Bone marrow (tissue), 2 donors: ENCODE measurements at regions not wholly inside any gene's neighbourhood (a gene's known extent, or its start where the extent isn't known, plus 50 kb on each side); places are given as distances from the start of the nearest gene placed in this dataset.

Experiments
- DNase-seq, 2 donors: peaks; one replicate each; lab custom pipeline; 2025; lab: John Stamatoyannopoulos, UW

DNA sequence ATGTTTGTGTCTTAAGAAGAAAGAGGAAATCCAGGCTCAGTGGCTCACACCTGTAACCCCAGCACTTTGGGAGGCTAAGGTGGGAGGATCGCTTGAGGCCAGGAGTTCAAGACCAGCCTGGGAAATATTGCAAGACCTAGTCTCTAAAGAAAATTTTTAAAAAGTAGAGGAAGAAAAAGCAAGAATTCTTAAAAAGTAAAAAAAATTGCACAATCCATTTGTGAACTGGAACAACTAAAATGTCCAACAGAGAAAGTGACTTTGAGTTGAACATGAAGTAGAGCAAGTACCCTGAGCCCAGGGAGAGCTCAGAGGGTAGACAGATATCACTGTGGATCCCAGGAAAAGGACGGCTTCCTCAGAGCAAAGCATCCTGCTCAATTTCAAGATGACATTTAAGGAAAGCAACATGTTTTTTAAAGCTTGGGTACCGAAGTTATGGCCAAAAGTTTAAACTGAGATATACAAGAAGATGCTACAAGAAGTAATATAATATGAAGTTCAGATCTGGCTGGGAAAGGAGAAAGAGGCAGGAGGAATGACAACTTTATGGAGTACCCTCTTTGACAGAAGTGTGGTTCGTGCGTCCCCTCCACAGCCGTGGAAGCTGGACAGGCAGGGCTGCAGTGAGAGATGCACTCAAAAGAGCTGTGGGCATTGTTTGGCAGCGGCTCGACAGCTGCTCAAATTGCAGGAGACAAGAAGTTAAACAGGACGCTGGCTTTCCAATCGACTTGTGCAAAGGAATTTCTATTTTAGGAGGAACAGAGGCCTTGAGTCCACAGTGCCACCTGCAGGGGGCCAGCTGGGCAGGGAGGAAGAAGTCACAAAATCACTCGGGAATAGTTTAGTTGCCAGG, 201.3 kb downstream of the JCAD start:
- DNase-seq: peak in 1 of 2 donors; percentile 66

DNA sequence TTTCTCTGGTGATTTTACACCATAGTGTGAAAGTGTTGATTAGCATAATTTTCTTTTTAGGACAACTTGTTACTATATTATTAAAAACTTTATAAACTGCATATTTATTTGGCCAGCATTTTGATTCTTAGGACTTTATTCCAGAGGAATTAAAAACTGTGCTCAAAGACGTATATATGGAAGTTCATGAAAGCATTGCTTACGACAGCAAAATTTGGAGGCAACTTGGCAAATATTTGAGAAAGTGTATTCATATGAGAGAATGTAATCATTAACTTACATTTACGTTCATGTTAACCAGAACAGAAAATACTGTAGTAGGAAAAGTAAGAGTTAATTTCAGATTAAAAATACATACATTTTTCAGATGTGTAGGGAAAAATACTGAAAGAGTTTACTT, 203.1 kb downstream of the JCAD start:
- no peak for DNase-seq

DNA sequence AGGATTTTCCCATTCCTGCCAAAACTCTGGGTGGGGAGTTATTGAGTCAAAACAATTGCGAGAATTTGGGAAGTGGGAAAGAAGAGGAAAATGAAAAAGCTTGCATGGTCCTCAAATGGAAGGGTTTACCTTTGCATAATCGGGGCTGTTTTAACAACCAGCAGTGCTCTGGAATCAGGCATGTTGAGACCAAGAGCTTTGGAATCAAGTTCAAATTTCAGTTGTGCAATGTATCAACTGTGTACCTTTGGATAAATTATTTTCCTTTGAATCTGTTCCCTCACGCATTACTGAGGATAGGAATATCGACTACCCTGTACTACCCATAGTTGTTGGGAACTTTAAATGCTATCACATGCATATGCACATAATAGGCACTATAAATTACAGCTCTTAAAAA, 205.5 kb downstream of the JCAD start:
- no peak for DNase-seq

DNA sequence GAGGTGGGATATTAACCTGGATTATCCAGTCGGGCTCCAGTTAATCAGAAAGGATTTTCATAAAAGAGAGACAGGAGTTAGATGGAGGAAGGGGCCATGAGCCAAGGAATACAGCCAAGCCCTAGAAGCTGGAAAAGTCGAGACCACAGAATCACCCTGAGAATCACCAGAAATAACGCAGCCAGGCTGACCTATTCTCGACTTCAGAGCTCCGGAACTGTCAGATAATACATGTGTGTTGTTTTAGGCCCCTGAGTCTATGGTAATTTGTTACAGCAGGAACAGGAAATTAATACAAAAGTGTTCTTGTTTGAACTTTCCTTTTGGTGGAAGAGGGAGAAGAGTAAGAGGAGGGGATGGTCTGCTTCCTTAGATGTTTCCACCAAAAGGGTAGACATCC, 208.1 kb downstream of the JCAD start:
- no peak for DNase-seq

DNA sequence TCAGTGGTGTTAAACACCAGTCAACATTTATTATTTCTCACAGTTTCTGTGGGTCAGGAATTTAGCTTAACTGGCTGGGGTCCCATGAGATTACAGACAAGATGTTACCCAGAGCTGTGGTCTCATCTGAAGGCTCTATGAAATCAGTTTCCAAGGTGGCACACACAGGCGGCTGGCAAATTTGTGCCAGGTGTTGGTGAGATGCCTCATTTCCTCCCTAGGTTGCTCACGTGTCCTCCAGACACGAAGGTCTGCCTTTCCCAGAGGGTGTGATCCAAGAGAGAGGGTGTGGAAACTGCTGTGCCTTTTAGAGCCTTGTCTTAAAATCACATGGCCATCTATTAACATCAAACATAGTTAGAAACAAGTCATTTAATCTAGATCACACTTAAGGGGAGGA, 209.0 kb downstream of the JCAD start:
- DNase-seq: no peak

DNA sequence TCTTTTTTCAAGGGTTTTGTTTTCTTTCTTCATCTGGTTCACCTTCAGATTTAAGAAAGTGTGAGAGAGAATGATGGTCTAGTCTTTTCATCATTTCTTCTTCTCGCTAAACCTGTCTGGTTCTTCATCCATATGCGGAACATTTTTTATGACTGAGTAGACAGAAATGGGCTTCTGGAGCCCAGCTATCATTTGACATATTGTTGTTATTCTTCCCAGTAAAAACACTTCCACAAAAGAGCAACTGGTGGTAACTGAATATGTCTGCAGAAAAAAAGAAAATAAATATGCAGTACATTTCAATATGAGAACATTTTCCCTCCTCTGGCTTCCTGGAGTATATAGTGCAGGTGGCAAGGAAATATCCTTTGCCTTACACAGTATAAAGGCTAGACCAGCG, 209.5 kb downstream of the JCAD start:
- no peak for DNase-seq

DNA sequence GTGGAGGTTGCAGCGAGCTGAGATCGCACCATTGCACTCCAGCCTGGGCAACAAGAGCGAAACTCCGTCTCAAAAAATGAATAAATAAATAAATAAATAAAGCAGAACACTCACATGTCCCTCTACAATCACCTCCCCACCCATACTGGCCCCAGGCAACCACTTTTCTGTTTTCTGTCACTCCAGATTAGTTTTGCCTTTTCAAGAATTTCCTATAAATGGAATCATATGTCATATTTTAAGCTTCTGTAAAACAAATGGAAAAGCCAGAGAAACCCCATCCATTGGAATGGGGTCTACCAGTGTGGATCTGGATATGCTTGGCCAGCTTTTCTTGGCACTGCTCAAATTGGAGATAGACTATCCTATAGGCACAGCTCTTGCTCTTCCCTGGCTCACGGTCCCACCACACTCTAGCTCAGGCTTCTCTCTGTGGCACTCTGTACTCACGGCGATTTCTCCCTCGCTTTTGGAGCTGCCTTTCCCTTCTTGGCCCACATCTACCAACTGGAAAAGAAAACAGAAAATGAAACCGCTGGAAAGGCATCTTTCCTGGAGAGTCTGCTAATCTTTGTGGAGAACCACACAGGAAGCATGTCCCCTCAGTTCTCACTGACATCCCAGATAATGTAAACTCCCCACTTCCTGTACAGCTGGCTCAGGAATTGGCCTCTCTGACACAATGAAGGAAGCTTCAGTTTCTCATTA, 210.1 kb downstream of the JCAD start:
- peak in 1 of 2 donors; percentile 87 for DNase-seq

DNA sequence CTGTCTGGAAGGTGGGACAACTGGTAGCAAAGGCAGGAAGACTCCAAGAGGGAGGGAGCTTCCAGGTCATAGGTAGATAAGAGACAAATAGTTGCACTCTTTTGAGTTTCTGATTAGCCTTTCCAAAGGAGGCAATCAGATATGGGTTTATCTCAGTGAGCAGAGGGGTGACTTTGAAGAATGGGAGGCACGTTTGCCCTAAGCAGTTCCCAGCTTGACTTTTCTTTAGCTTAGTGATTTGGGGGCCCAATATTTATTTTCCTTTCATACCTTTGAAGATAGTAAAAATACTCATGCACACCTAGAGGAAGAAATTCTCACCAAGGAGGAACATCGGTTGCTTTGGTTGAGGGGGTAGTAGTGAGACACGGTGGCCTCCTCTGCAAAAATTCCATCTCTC, 212.1 kb upstream of the SVIL start:
- DNase-seq: no peak

DNA sequence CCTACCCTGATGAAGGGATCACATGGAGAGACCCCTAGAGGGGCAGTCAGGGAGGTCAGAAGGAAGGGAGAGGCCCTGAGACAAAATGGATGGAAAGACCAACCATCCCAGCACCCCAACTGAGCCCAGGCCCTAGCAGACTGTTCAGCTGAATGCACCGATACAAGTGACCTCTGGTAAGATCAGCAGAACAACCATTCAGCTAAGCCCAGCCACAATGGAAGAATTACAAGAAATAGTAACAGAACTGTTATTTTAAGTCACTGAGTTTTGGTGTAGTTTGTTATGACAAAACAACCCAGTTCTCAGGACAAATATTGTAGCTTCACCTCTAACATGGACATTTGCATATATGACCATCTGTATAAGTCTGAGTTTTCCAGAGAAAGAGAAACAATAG, 210.4 kb upstream of the SVIL start:
- no peak for DNase-seq

DNA sequence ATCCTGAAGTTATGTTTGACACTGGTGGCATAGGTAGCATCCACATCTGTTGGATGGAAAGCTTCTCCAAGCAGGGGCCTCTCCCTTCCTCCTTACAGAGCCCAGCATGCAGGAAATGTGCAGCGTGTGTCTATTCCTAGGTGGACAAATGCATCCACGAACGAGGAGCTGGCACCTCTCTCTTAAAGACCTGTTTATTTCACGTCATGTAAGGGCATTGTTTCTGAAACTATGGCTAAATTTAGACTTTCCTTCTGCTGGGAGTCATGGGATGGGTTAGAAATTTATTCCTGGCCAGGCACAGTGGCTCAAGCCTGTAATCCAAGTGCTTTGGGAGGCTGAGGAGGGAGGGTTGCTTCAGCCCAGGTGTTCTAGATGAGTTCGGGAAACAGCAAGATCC, 208.4 kb upstream of the SVIL start:
- no peak for DNase-seq

DNA sequence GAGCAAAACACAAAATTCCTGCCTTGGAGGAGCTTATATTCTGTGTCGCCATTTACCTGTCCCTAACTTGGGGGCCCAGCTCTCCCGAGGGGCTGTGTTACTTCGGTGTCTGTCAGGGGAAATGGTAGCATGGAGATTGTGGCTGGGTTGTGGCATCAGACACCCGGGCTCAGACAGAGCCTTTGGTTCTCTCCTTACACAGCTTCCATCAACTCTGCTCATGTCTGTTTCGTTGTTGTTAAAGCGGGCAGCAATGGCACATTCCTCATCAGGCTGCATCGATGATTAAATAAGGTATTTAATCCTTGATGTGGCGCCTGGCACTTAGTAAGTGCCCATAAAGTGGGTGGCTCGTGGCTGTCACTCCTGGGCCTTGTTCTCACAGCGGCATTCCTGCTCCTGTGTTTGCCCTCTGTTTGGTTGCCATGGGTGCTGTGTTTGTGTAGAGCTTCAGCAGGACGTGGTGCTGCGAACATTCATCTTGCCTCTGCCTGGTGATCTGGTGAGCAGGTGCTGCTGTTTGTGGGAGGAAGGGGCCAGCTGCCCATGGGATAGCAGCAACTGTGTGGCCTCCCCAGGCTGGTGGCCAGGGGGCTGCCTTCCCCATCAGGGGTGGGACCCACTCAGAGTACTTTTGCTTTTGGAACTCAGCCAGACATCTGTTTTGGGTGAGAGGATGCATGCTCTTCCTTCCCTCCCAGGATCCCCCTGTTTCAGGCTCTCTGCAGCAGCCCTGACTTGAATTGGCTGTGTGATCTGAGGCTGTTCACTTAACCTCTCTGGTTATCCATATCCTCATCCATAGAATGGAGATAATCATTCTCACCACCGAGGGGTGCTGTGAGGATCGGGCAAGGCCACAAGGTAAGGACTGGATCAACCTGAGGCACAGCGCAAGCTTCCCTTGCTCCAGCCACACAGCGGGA, 207.2 kb upstream of the SVIL start:
- peak in 1 of 2 donors; percentile 68 for DNase-seq

DNA sequence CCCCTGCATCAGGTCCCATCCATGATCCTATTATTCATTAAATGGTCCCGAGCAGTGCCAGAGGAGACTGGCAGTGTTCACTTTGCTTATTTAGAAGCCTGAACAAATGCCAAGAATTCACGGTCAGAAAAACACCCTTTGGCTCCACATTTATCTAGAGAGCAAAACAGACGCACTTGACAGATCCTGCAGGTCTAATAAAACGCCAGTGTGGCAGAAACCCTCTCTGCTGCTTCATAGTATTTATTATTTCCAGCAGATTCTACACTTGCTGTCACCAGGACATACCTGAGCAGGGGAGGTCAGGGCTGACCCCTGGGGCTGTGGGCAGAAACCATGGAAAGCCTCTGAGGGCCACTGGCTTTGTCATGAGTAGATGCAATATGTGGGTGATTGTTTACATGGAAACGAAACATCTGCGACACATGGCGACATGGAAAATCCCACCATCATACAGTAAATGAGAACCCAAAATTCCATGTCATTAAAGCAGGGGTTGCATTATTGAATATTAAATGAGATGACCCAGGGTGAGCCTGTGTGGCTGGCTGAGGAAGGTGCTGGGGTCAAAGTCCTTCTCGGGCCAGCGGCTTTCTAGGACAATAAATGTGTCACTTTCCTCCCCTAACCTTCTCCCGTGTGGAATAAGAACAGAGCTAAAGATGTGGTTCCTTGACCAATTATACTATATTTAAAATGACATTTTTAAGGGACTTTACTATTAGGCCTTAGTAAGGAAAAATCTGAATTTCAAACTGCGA, 205.9 kb upstream of the SVIL start:
- no peak for DNase-seq

DNA sequence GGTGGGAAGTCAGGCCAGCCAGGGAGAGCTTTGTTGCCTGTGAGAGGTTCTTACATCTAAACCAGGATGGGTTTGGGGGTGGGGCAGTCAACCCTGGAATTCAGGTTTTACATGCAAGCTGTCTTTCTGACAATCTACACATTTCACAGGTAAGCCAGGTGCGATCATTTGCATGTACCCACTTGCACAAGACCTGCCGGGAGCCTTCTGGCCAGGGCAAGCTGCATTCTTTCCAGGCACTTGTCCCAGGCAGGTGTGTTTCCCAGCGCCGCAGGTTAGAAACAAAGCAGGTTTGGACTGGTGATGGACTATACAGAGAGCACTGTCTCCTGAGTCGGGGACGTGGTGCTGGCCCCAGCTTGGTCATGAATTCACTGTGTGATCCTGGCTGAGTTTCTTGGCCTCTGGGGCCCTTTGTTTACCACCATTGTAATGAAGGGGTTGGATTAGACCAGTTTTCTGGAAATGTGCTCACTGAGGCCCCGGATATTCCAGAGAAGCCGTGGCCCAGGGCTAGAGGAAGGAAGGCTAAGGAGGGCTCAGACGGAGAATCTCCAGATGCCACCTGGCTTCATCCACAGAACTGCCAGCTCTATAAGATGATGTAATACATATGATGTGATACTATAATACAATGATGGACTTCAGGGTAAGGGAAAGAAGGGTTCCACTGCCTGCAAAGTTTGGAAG, 205.2 kb upstream of the SVIL start:
- no peak for DNase-seq

DNA sequence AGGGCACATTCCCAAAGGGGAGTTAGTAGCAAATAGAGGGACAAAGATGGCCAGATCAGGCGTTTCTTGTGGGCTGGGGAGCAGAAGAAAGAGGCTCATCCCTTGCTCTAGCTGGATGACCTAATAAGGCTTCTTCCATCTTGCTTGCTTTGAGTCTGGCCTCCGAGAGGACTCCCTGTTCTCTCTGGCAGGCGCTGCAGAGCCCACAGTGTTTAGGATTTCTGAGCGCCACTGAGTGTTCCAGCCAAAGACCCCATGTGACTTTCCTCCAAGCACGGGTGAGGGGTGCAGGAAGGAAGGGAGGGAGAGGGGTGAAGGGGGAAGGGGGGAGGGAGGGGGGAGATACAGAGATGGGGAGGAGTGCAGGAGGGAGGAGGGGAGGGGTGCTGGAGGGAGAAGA, 203.8 kb upstream of the SVIL start:
- peak in 1 of 2 donors; percentile 11 for DNase-seq

DNA sequence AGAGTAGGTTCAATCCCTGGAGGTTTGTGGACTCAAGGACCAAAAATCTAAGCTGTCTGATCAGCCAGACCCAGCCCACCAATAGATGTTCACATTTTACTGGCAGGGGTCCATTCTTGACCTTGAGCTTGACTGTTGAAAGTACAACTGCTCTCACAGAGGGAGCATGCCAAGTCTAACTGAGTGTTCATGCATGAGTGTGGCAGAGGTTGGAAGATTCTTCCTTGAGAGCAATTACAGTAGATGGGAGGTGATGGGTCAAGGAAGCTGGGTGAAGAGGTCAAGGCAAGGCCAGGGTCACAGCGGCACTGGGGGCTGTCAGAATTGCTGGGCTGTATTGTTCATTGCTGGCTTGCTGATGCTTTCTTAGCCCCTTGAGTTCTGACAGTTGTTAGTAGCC, 202.8 kb upstream of the SVIL start:
- no peak for DNase-seq

DNA sequence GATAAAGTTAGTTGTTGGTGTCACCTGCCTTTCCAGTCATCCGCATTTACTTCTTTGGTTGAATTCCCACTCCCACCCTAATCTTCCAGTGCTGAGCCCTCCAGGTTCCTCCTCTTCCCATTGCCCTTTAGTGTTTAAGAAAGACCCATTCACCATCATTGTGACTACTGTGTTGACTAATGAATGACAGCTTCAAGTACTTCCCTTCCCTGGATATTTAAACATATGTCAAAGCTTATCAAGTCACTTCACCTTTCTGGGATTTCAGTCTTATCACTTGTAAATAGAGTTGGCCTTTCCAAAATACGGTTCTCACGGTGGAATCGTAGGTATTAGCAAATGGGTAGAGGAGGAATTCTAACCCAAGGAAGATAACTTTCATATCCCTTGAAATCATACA, 201.6 kb upstream of the SVIL start:
- DNase-seq: no peak

DNA sequence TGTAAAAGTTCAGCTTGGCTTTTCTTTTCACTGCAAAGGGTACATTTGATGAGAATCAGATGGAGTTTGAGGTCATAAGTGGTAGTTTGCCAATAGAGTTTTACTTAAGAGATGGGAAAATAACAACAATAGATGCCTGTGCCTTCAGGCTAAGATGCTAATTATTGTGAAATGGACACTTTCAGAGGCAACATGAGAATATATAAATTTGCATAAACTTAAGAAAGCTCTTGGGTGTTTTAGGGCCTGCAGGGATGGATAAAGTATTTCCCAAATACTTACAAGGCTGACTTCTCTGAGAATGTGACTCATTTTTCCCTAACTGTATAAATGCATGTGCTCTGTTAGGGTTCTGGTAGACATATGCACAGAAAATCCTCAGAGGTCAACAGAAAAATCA, 200.3 kb upstream of the SVIL start:
- DNase-seq: no peak

DNA sequence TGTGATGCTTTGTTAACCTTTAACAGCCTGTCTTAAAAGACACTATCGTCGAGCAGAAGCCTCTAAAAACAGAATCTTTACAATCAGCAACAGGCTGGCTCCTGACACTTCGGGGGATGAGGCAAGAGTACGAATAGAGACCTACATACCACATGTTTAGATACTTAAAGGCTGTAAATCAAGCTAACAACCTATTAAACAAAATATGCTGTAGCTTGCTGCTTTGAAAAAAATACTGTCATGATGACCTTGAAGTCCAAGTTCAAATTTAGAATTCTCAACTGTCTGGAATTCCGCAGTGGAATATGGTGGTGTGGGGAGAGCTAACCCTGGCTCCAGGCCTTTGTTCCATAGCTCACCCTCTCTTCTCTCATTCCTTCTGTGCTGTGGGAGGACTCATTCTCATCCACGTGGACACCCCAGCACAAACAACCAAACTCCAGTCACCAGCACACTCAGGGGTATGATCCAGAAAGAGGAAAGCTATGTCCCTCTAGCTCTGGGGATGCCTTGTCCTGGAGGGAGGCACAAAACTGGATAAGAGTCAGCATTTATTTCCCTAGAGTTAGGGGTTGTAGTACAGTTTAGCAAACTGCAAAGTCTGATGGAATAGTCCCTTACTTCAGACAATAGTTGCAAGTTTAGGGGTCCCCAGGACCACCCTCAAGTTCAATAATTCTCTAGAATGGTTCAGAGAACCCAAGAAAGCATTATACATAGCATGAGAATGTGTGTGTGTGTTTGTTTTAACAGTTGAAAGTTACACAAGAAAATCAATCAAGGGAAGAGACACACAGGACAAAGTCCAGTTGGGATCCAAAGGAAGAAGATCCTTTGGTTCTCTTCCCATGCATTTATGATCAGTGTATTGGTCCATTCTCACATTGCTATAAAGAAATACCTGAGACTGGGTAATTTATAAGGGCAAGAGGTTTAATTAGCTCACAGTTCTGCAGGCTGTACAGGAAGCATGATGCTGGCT, 196.1 kb upstream of the SVIL start:
- no peak for DNase-seq

DNA sequence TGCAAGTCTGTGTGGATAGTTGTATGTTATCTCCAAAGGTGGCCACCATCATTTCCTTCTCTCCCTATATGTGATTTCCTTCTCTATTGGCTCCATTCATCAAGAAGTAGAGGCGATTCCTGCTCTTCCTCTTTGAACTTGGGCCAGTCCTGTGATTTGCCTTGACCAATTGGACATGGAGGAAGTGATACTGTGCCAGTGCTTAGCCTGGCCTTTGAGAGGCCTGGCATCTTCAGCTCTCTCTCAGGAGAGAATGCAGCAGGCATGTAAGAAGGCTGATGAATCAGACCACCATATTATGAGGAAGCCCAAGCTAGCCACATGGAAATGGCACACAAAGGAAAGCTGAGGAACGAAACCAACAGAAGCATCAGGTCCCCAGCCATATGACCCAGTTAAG, 195.0 kb upstream of the SVIL start:
- no peak for DNase-seq

DNA sequence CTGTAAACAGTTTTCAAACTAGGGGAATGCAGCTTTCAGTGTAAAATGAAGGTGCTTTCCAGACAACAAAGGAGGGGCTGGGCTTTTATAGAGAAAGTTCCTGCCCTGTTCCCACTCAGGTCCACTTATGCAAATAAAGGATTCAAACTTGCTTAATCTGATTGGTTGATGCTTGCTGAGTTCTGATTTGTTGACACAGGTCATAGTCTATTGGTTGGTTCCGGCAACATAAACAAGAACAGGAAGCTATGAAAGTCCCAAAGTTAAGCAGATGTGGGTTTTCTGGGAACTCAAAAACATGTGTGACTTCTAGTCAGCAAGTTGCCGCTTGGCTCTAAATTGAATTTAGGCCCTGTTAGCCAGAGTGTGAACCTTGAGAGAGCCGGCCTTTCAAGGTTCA, 194.2 kb upstream of the SVIL start:
- DNase-seq: peak in 1 of 2 donors; percentile 32
